GM23338 (cell line): ENCODE measurements at regions not wholly inside any gene's neighbourhood (a gene's known extent, or its start where the extent isn't known, plus 50 kb on each side); places are given as distances from the start of the nearest gene placed in this dataset.

Source experiments
- ATAC-seq: fragments of 200-7000 bp; cut with Tn5 transposase; 3 replicates; pipeline ENCODE4 v1.9.1; 2020
- DNase-seq: peaks from one replicate; pipeline ENCODE4 v3.0.0-alpha.2; 2015; ENCODE audit warnings: low spot score
- H2AFZ ChIP-seq: fragments of 200-600 bp; sonication (generic); 2 replicates; pipeline ENCODE4 v1.8.0; 2016; ENCODE audit warnings: antibody characterized with exemption, mild to moderate bottlenecking, moderate library complexity
- H3F3A ChIP-seq: fragments of 200-600 bp; sonication (generic); replicated peaks from 2 replicates; pipeline ENCODE4 v1.8.0; 2017; ENCODE audit warnings: antibody characterized with exemption, mixed run types, low read depth
- H3K27ac ChIP-seq: fragments of 200-600 bp; sonication (generic); 2 replicates; pipeline ENCODE4 v1.6.1; 2016; ENCODE audit warnings: low read depth
- H3K27me3 ChIP-seq: fragments of 200-600 bp; sonication (generic); 2 replicates; pipeline ENCODE4 v1.8.0; 2016; ENCODE audit warnings: mild to moderate bottlenecking, mixed run types, moderate library complexity; ENCODE audit not compliant: insufficient read depth
- H3K36me3 ChIP-seq: fragments of 200-600 bp; sonication (generic); 2 replicates; pipeline ENCODE4 v1.8.0; 2016; ENCODE audit warnings: mild to moderate bottlenecking; ENCODE audit not compliant: insufficient read depth
- H3K4me1 ChIP-seq: fragments of 200-600 bp; sonication (generic); 2 replicates; pipeline ENCODE4 v1.8.0; 2016; ENCODE audit warnings: mild to moderate bottlenecking, moderate library complexity; ENCODE audit not compliant: insufficient read depth
- H3K4me2 ChIP-seq: fragments of 200-600 bp; sonication (generic); 2 replicates; pipeline ENCODE4 v1.7.1; 2017; ENCODE audit warnings: mixed run types
- H3K4me3 ChIP-seq: fragments of 200-600 bp; sonication (generic); 2 replicates; pipeline ENCODE4 v1.6.1; 2016; ENCODE audit warnings: mixed run types
- H3K79me2 ChIP-seq: fragments of 200-600 bp; sonication (generic); replicated peaks from 2 replicates; pipeline ENCODE4 v1.8.0; 2017; ENCODE audit warnings: mild to moderate bottlenecking; ENCODE audit not compliant: insufficient read depth
- H3K9me2 ChIP-seq: fragments of 200-600 bp; sonication (generic); 2 replicates; pipeline ENCODE4 v1.8.0; 2017; ENCODE audit not compliant: insufficient read depth
- H4K20me1 ChIP-seq: fragments of 200-600 bp; sonication (generic); replicated peaks from 2 replicates; pipeline ENCODE4 v1.8.0; 2017; ENCODE audit warnings: mild to moderate bottlenecking; ENCODE audit not compliant: insufficient read depth
- H3K27ac Mint-ChIP-seq: 2 replicates; pipeline ENCODE4 v1.8.0; 2020; ENCODE audit warnings: inconsistent platforms, mild to moderate bottlenecking, moderate library complexity, mixed read lengths
- H3K27me3 Mint-ChIP-seq: 3 replicates; pipeline ENCODE4 v1.8.0; 2022; ENCODE audit warnings: low read depth, mild to moderate bottlenecking, moderate library complexity, mixed read lengths, inconsistent platforms; ENCODE audit not compliant: insufficient read depth, poor library complexity
- H3K36me3 Mint-ChIP-seq: 3 replicates; pipeline ENCODE4 v1.8.0; 2021; ENCODE audit warnings: low read depth, mild to moderate bottlenecking, inconsistent platforms, moderate library complexity, mixed read lengths
- H3K4me1 Mint-ChIP-seq: 3 replicates; pipeline ENCODE4 v1.8.0; 2020; ENCODE audit warnings: mild to moderate bottlenecking, inconsistent platforms, mixed read lengths
- H3K4me3 Mint-ChIP-seq: 3 replicates; pipeline ENCODE4 v1.8.0; 2021; ENCODE audit warnings: moderate library complexity, mild to moderate bottlenecking, inconsistent platforms, mixed read lengths
- H3K9me3 Mint-ChIP-seq: 3 replicates; pipeline ENCODE4 v1.8.0; 2020; ENCODE audit warnings: moderate library complexity, mild to moderate bottlenecking, inconsistent platforms, mixed read lengths
- CREB1 ChIP-seq: fragments of 250-450 bp; sonication (Bioruptor Pico); IDR thresholded peaks from 2 replicates; pipeline ENCODE4 v1.5.0; 2020; ENCODE audit warnings: low read depth, mild to moderate bottlenecking, moderate library complexity
- CTCF ChIP-seq, 2 experiments: fragments of 200-600 bp in 1 of 2; sonication (generic) in 1 of 2; conservative IDR thresholded peaks; 2 replicates each; pipeline versions ENCODE4 v1.5.1 to v1.6.1; 2016 to 2017; ENCODE audit warnings: antibody characterized with exemption in 2 of 2, low read depth in 2 of 2, mild to moderate bottlenecking in 2 of 2, moderate library complexity in 1 of 2
- EZH2phosphoT487 ChIP-seq: fragments of 200-600 bp; sonication (generic); IDR thresholded peaks from one replicate; pipeline ENCODE4 v1.8.1; 2018; ENCODE audit warnings: antibody characterized with exemption; ENCODE audit not compliant: unreplicated experiment
- STAT1 ChIP-seq: IDR thresholded peaks from one replicate; pipeline ENCODE4 v1.6.1; 2016; ENCODE audit warnings: antibody characterized with exemption; ENCODE audit not compliant: unreplicated experiment
- ZNF114 ChIP-seq: fragments of 250-450 bp; sonication (Bioruptor Pico); IDR thresholded peaks from 2 replicates; pipeline ENCODE4 v1.5.0; 2020; ENCODE audit warnings: mild to moderate bottlenecking, moderate library complexity
- ZNF331 ChIP-seq: fragments of 250-450 bp; sonication (Bioruptor Pico); IDR thresholded peaks from 2 replicates; pipeline ENCODE4 v1.5.0; 2020; ENCODE audit warnings: low read depth, mild to moderate bottlenecking, moderate library complexity
- ZNF462 ChIP-seq: fragments of 250-450 bp; sonication (Bioruptor Pico); IDR thresholded peaks from 2 replicates; pipeline ENCODE4 v1.5.0; 2020; ENCODE audit warnings: mild to moderate bottlenecking, moderate library complexity

GRCh38 chr10:123595661-123596060 lies 70.5 kb upstream of the GPR26 start:
- Histone ChIP-seq H3K4me3 (no peak overlapping the region), H3K9me2 (peaks cover 11% of the 10 kb centered on the region), H3K4me1 (no peaks in the 10 kb centered on the region), H3K27me3 (no peaks in the 10 kb centered on the region), H4K20me1 (no peaks in the 10 kb centered on the region; the same call in 1 of the 2 replicates), H3K79me2 (no peaks in the 10 kb centered on the region), H3K36me3 (no peaks in the 10 kb centered on the region), H2AFZ (no peak overlapping the region), H3F3A (no peaks in the 10 kb centered on the region), H3K27ac (no peak overlapping the region), H3K4me2 (no peak overlapping the region)
- Mint-ChIP-seq H3K27ac (no peak overlapping the region), H3K36me3 (no peaks in the 10 kb centered on the region), H3K4me3 (no peak overlapping the region), H3K27me3 (peaks cover 4% of the 10 kb centered on the region), H3K9me3 (no peaks in the 10 kb centered on the region), H3K4me1 (no peaks in the 10 kb centered on the region)
- no peak for ATAC-seq
- TF ChIP-seq CTCF (conservative IDR thresholded peaks at IDR 0.05; ENCODE audit: low read depth in 2 of 2): no peak
- no peak for TF ChIP-seq EZH2phosphoT487
- no peak for TF ChIP-seq ZNF331 (CRISPR knock-in tag)
- TF ChIP-seq ZNF114: no peak
- TF ChIP-seq STAT1: no peak
- TF ChIP-seq ZNF462 (CRISPR knock-in tag): no peak
- no peak for TF ChIP-seq CREB1
- no peak for DNase-seq
